ENCODE measurements at regions not wholly inside any gene's neighbourhood (a gene's known extent, or its start where the extent isn't known, plus 50 kb on each side); places are given as distances from the start of the nearest gene placed in this dataset.

- H3K27ac ChIP-seq (ENCODE audit: low read depth in 1 of 2, low read length in 2 of 2): no peak overlapping the region
- H3K4me1 ChIP-seq (ENCODE audit: control insufficient read depth in 4 of 4, insufficient read depth in 4 of 4, low read length in 3 of 4): no peaks in the 10 kb centered on the region
- H3K9ac ChIP-seq (ENCODE audit: low read depth in 1 of 2, low read length in 2 of 2): no peak overlapping the region
- H3K4me3 ChIP-seq (ENCODE audit: low read depth in 1 of 3, low read length in 3 of 3): no peak overlapping the region
- no peaks in the 10 kb centered on the region for H3K9me3 ChIP-seq (ENCODE audit: control insufficient read depth in 4 of 4, low read length in 3 of 4)
- TF ChIP-seq HNF4G (IDR thresholded peaks at IDR 0.05) (no peak), REST (IDR thresholded peaks at IDR 0.05) (no peak), ATF3 (IDR thresholded peaks at IDR 0.05) (no peak)
- 58% methylated on average over 7 of the region's 7 CpGs for WGBS
- peaks cover 0 to 19% (median 6%) of the 10 kb centered on the region in 4 donors for H3K27me3 ChIP-seq (ENCODE audit: control insufficient read depth in 4 of 4, insufficient read depth in 4 of 4, low read length in 3 of 4)
- no peaks in the 10 kb centered on the region for H3K36me3 ChIP-seq (ENCODE audit: control insufficient read depth in 4 of 4, insufficient read depth in 3 of 4, low read depth in 1 of 4, low read length in 3 of 4)
- no peak for DNase-seq (ENCODE audit: low spot score)
Measured at GRCh38 chr2:175686002-175686401, 316.1 kb downstream of the LNPK start.

- Histone ChIP-seq H3K9me3 (ENCODE audit: control insufficient read depth in 4 of 4, low read length in 3 of 4) (no peaks in the 10 kb centered on the region), H3K27ac (ENCODE audit: low read depth in 1 of 2, low read length in 2 of 2) (no peak overlapping the region), H3K4me1 (ENCODE audit: control insufficient read depth in 4 of 4, insufficient read depth in 4 of 4, low read length in 3 of 4) (no peaks in the 10 kb centered on the region), H3K36me3 (ENCODE audit: control insufficient read depth in 4 of 4, insufficient read depth in 3 of 4, low read depth in 1 of 4, low read length in 3 of 4) (no peaks in the 10 kb centered on the region), H3K27me3 (ENCODE audit: control insufficient read depth in 4 of 4, insufficient read depth in 4 of 4, low read length in 3 of 4) (peaks cover 0 to 19% (median 6%) of the 10 kb centered on the region in 4 donors), H3K9ac (ENCODE audit: low read depth in 1 of 2, low read length in 2 of 2) (no peak overlapping the region), H3K4me3 (ENCODE audit: low read depth in 1 of 3, low read length in 3 of 3) (no peak overlapping the region)
- WGBS: 67% methylated on average over 4 of the region's 4 CpGs
- no peak for DNase-seq (ENCODE audit: low spot score)
- TF ChIP-seq CTCF (IDR thresholded peaks at IDR 0.05; ENCODE audit: low read depth, low read length, missing input control) (no peak), JUND (IDR thresholded peaks at IDR 0.05) (no peak), FOXA1 (IDR thresholded peaks at IDR 0.05) (no peak)
Measured at GRCh38 chr2:175684466-175684865, 317.6 kb downstream of the LNPK start.

GRCh38 chr2:175679728-175680127, 322.3 kb downstream of the LNPK start:
- TF ChIP-seq GABPA (IDR thresholded peaks at IDR 0.05 in 1 of 2, conservative IDR thresholded peaks at IDR 0.05 in 1 of 2): no peak
- TF ChIP-seq FOXA1 (IDR thresholded peaks at IDR 0.05): no peak
- TF ChIP-seq HNF4G (IDR thresholded peaks at IDR 0.05): no peak
- no peak overlapping the region for H3K4me3 ChIP-seq (ENCODE audit: low read depth in 1 of 3, low read length in 3 of 3)
- no peak overlapping the region for H3K9ac ChIP-seq (ENCODE audit: low read depth in 1 of 2, low read length in 2 of 2)
- no peak for DNase-seq (ENCODE audit: low spot score)
- H3K4me1 ChIP-seq (ENCODE audit: control insufficient read depth in 4 of 4, insufficient read depth in 4 of 4, low read length in 3 of 4): no peaks in the 10 kb centered on the region
- H3K36me3 ChIP-seq (ENCODE audit: control insufficient read depth in 4 of 4, insufficient read depth in 3 of 4, low read depth in 1 of 4, low read length in 3 of 4): no peaks in the 10 kb centered on the region
- no peak overlapping the region for H3K27ac ChIP-seq (ENCODE audit: low read depth in 1 of 2, low read length in 2 of 2)
- H3K9me3 ChIP-seq (ENCODE audit: control insufficient read depth in 4 of 4, low read length in 3 of 4): no peaks in the 10 kb centered on the region
- WGBS: 52% methylated on average over 2 of the region's 2 CpGs
- H3K27me3 ChIP-seq (ENCODE audit: control insufficient read depth in 4 of 4, insufficient read depth in 4 of 4, low read length in 3 of 4): peaks cover 0 to 7% (median 3%) of the 10 kb centered on the region in 4 donors
